T-helper 9 cell (primary cell): ENCODE measurements at regions not wholly inside any gene's neighbourhood (a gene's known extent, or its start where the extent isn't known, plus 50 kb on each side); places are given as distances from the start of the nearest gene placed in this dataset.
"Not testable (repeated sequence)": the region's sequence is repeated elsewhere in the genome, so short reads cannot be mapped to it uniquely, and the experiment has no call there.

Source experiments
- DNase-seq: peaks from one replicate; pipeline ENCODE4 v3.0.0-alpha.2; 2020

- no peak for DNase-seq
These were observed 1028.4 kb downstream of the FAM181B start for GRCh38 chr11:81705283-81705682.

DNA sequence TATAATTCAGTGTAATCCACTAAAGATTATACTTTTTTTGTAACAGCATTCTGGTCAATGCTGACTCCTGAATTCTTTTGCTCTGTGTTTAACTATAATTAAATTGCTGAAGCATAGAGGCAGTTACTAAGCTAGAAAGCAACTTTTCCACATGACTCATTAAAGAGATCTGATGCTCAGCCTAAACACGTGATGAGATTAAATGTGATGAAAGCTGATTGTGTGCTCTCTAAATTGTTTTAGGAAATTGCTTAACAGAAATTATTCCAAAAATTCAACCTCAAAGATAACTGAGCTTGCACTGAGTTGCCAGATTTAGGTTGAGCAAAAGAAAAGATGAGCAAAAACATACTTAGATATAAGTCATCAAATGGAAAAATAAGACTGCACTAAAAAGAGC, 1033.6 kb downstream of the FAM181B start:
- no peak for DNase-seq

DNA sequence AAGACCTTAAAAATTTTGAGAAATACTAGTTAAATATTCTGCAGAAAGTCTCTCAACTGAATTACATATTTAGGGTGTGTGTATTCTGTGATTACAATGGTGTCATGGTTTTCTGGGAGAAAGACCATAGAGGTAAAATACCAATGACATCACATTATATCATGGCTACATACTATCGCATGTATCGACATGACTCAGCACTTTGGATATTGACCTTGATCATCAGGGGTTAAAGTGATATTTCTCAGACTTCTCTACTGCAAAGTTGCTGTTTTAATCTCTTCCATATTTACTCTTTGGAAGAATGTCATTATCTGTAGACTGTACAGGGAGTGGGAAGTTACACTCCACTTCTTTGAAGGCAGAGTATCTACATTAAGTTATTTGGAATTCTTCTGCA, 1046.6 kb downstream of the FAM181B start:
- DNase-seq = no peak

- no peak for DNase-seq
These were observed 1059.5 kb downstream of the FAM181B start for GRCh38 chr11:81674211-81674610.

GRCh38 chr11:81673001-81673400, 1060.7 kb downstream of the FAM181B start:
- DNase-seq = no peak

DNA sequence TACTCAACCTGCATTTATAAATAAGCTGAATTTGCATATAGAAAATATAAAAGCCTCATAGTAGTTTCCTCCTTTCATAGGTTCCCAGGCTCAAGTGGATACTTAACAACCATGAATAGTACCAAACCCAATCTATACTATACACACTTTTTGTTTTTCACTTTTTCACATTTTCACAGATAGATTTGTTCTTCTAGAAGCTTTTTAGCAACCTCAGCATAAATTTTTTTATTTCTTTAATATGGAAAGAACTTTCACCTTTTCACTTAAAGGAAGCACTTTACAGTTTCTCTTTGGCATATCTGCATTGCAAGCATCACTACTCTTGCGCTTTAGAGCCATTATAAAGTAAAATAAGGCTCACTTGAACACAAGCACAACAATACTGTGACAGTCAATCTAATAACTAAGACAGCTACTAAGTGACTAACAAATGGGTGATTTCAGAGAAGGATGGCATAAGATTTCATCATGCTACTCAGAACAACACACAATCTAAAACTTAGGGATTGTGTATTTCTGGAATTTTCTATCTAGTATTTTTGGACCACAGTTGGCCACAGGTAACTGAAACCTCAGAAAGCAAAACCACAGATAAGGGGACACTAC, 1063.6 kb downstream of the FAM181B start:
- DNase-seq = no peak

GRCh38 chr11:81658722-81659121, 1074.9 kb downstream of the FAM181B start:
- no peak for DNase-seq

- DNase-seq = no peak
These were observed 1078.3 kb downstream of the FAM181B start for GRCh38 chr11:81655351-81655750.

GRCh38 chr11:81647374-81647773, 1086.3 kb downstream of the FAM181B start:
- DNase-seq = no peak

DNA sequence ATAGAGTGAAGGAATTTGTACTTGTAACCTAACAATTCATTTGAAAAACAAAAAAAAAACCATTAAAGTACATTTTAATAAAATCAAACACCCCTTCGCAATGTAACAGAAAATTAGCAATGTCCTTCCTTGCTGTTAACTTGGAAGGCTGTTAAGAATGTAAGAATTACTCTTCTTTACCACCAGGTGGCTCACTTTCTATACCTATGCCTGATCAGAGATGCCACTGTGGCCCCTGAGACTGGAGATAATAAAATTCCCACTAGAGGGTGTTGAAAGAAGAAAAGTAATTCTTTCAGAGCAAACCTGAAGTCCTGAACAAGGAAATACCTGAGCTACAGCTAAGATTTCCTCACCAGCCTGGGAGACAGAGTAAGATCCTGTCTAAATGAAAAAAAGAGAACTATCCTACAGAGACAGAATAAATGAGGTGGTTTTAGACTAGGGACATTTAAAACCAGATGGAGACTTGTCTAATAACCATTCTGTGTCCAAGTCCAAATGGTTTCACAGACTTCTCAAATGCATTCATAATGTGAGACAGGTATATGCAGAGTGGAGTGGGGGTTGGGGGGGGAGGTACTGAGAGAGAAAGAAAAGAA, 1089.3 kb downstream of the FAM181B start:
- DNase-seq = no peak

- no peak for DNase-seq
These were observed 1099.2 kb downstream of the FAM181B start for GRCh38 chr11:81634483-81634882.

GRCh38 chr11:81602508-81602907, 1131.2 kb downstream of the FAM181B start:
- no peak for DNase-seq

- DNase-seq = no peak
These were observed 1137.0 kb downstream of the FAM181B start for GRCh38 chr11:81596704-81597103.

DNA sequence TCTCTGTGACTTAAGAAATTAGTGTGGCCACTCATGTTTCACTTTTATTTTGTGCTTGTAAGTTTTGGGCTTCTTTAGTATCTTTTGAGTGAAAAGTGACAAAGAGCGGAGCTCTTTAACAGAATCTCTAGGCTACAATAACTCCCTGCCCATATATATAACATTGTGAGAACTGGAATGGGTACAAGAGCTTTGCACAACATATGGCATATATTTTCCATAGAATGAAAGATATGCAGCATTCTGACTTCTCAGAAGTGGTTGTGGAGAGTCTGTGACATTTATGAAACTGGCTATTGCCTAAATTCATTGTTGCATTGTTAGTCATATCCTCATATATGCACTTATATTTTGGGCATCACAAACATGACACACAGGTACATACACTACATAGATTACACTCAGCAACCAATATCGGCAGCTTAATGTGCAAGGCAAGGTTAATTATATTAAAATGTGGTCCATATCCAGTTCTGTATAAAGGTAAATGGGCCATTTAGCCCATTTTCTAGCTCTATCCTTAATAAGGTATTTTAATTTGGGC, 1148.2 kb downstream of the FAM181B start:
- no peak for DNase-seq

- DNase-seq = no peak
These were observed 1154.3 kb downstream of the FAM181B start for GRCh38 chr11:81579339-81579738.

DNA sequence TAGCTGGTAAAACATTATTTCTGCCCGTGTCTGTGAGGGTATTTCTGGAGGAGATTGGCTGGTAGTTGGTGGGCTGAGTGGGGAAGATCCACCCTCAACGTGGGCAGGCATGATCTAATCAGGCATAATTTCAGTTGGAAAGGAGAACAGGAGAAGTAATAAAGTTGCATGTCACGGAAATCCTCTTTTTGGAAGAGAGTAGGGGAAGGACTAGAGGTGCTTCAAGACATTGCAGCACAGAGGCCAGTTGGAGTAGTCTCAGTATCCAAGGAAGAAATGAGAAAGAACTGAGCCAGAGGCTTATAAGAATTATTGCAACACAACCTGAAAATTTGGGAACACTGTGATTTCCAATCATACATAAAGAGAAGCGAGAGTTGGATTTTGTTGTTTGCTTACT, 1155.1 kb downstream of the FAM181B start:
- no peak for DNase-seq

DNA sequence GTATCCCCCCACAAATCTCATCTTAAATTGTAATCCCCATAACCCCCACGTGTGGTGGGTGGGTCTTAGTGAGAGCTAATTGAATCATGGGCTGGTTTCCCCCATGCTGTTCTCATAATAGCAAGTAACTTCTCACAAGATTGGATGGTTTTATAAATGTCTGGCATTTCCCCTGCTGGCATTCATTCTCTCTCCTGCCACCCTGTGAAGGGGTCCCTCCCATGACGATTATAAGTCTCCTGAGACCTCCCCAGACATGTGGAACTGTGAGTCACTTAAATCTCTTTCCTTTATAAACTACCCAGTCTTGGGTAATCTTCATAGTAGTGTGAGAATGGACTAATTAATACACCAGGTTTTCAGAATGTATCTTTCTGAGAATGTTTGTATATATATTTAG, 1159.4 kb downstream of the FAM181B start:
- no peak for DNase-seq

DNA sequence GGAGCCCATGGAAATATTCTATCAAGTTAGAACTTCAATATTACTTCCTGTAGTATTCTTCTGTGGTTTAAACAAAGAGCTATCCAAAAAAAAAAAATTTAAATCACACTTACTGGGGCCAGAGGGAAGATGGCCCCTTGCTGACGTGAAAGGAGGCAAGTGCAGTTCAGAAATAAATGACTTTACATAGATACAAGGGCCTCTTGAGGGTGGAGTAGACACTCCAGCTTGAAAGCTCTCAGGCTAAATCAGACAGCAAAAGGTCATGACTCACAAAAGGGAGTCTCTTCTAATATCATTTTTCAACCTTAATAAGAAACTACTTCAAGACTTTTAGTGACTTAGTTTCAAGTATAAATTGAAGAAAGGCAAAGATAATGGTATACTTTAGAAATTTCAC, 1160.3 kb downstream of the FAM181B start:
- no peak for DNase-seq

GRCh38 chr11:81570669-81571068, 1163.0 kb downstream of the FAM181B start:
- DNase-seq = no peak

GRCh38 chr11:81569999-81570398, 1163.7 kb downstream of the FAM181B start:
- no peak for DNase-seq

GRCh38 chr11:81568918-81569317, 1164.7 kb downstream of the FAM181B start:
- no peak for DNase-seq

DNA sequence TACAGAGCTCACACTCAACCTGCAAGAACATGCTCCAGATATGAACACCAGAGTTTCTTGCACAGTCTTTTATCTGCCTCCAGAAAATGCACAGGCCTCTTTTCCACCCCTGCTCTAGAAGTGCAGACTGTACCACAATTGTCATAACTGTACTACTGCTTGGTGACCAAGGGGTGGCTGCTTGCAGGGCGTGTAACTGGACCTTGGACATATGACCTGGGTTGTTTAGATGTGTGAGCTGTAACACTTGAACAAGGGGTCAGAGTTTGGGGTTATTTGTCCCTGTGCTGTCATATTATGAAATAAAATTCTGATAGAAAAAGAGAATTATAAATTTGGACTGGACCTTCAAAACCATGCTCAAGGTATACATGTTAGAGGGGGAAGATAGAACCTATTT, 1185.5 kb downstream of the FAM181B start:
- DNase-seq = no peak

DNA sequence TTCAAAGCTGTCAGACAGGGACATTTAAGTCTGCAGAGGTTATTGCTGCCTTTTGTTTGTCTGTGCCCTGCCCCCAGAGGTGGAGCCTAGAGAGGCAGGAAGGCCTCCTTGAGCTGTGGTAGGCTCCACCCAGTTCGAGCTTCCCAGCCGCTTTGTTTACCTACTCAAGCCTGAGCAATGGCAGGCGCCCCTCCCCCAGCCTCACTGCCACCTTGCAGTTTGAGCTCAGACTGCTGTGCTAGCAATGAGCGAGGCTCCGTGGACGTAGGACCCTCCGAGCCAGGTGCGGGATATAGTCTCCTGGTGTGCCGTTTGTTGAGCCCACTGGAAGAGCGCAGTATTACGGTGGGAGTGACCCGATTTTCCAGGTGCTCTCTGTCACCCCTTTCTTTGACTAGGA, 1193.9 kb downstream of the FAM181B start:
- DNase-seq = not testable (repeated sequence)

- no peak for DNase-seq
These were observed 1218.1 kb downstream of the FAM181B start for GRCh38 chr11:81515566-81515965.
